Panc1 (cell line): ENCODE measurements at regions not wholly inside any gene's neighbourhood (a gene's known extent, or its start where the extent isn't known, plus 50 kb on each side); places are given as distances from the start of the nearest gene placed in this dataset.

ENCODE experiments used
- ATAC-seq: fragments of 200-7000 bp; cut with Tn5 transposase; 2 replicates; pipeline ENCODE4 v1.9.1; 2020; ENCODE audit warnings: mild to moderate bottlenecking, moderate library complexity
- BruUV-seq: library from RNA; stranded (reverse); fragments of 400-500 nt; replicated peaks from 2 replicates; lab custom pipeline; 2021; lab: Mats Ljungman, UMichigan
- CTCF ChIA-PET: fragments of 300-600 bp; sonication (Branson Sonifier 250); formaldehyde crosslinking; loops from one replicate; lab custom pipeline; 2022; ENCODE audit warnings: antibody characterized with exemption; lab: Charles Lee
- POLR2A ChIA-PET: fragments of 300-600 bp; sonication (Branson Sonifier 250); formaldehyde crosslinking; loops from one replicate; lab custom pipeline; 2022; ENCODE audit warnings: antibody characterized with exemption; lab: Charles Lee
- DNase-seq: peaks from one replicate; pipeline ENCODE4 v3.0.0-alpha.2; 2010; ENCODE audit warnings: low read depth, low spot score
- H3K27ac ChIP-seq: 2 replicates; pipeline ENCODE4 v1.5.1; 2011; ENCODE audit warnings: mild to moderate bottlenecking, low read length, inconsistent platforms
- H3K27me3 ChIP-seq: fragments of 200-500 bp; sonication (Bioruptor generic); 2 replicates; pipeline ENCODE4 v1.6.0; 2014; ENCODE audit warnings: low read length, inconsistent platforms; ENCODE audit not compliant: control insufficient read depth, insufficient read depth
- H3K36me3 ChIP-seq: fragments of 200-500 bp; sonication (Bioruptor generic); 2 replicates; pipeline ENCODE4 v1.5.1; 2014; ENCODE audit warnings: inconsistent platforms, mild to moderate bottlenecking, low read length, moderate library complexity; ENCODE audit not compliant: control insufficient read depth, insufficient read depth
- H3K4me1 ChIP-seq: 2 replicates; pipeline ENCODE4 v1.5.1; 2011; ENCODE audit warnings: inconsistent platforms, mild to moderate bottlenecking, low read length, moderate library complexity; ENCODE audit not compliant: control insufficient read depth, insufficient read depth
- H3K4me3 ChIP-seq, 2 experiments: 2 replicates each; pipeline ENCODE4 v1.5.1; 2011 to 2012; ENCODE audit warnings: low read depth in 2 of 2, low read length in 2 of 2, mild to moderate bottlenecking in 2 of 2, inconsistent platforms in 1 of 2, moderate library complexity in 1 of 2
- H3K9me3 ChIP-seq: fragments of 200-500 bp; sonication (Bioruptor generic); 2 replicates; pipeline ENCODE4 v1.5.1; 2014; ENCODE audit warnings: low read depth, mild to moderate bottlenecking, inconsistent platforms, low read length, moderate library complexity; ENCODE audit not compliant: control insufficient read depth, insufficient read depth
- POLR2AphosphoS5 ChIP-seq: IDR thresholded peaks from 2 replicates; pipeline ENCODE4 v1.6.1; 2012; ENCODE audit warnings: mild to moderate bottlenecking, low read depth, low read length, moderate library complexity
- SIN3A ChIP-seq: IDR thresholded peaks from 2 replicates; pipeline ENCODE4 v1.6.1; 2012; ENCODE audit warnings: low read depth, mild to moderate bottlenecking, low read length, moderate library complexity, borderline replicate concordance; ENCODE audit not compliant: insufficient read depth
- TCF7L2 ChIP-seq: IDR thresholded peaks from 2 replicates; pipeline ENCODE4 v1.6.1; 2011; ENCODE audit warnings: mild to moderate bottlenecking, low read depth, low read length, inconsistent platforms
- in situ Hi-C: cut with HindIII; loops from 2 replicates; pipeline ENCODE4 v1.10.0; 2016; ENCODE audit warnings: low sequenced_read_pairs, low pct_unique_long_range_greater_than_20kb
- intact Hi-C: fragments of 100-400 bp; cut with micrococcal nuclease; formaldehyde crosslinking; loops from one replicate; pipeline ENCODE4 v1.10.0; 2022; ENCODE audit not compliant: unreplicated experiment
- TF ChIP-seq, protein P1 (sequence below): fragments of 450-650 bp; IDR thresholded peaks from 2 replicates; pipeline ENCODE4 v1.5.1; 2017; ENCODE audit warnings: mild to moderate bottlenecking
- TF ChIP-seq, protein P2 (sequence below), 2 experiments: IDR thresholded peaks; 2 replicates each; pipeline ENCODE4 v1.6.1; 2011 to 2012; ENCODE audit warnings: low read depth in 2 of 2, control low read depth in 1 of 2, low read length in 1 of 2, mild to moderate bottlenecking in 1 of 2, moderate library complexity in 1 of 2; ENCODE audit not compliant: insufficient read depth in 1 of 2

DNA sequence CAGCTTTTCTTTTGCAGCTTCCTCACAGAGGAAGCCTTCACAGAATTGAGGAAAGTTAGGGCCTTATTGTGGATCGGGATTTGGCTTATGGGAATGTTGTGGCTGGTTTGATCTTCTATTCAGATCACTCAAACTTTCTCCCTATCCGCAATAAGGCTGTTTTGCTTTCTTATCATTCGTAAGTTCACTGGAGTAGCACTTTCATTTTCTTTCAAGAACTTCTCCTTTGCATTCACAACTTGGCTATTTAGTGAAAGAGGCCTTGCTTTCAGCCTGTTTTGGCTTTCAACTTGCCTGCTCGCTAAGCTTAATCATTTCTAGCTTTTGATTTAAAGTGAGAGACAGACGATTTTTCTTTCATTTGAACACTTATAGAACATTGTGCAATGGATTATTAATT is 181.9 kb upstream of the B3GALT2 start:
- ATAC-seq = no peak
- no peak for DNase-seq
- Histone ChIP-seq H3K9me3 (no peaks in the 10 kb centered on the region), H3K36me3 (no peaks in the 10 kb centered on the region), H3K4me3 (no peak overlapping the region), H3K27me3 (no peaks in the 10 kb centered on the region), H3K4me1 (no peaks in the 10 kb centered on the region), H3K27ac (no peak overlapping the region)
- in situ Hi-C loops (no loop called here), intact Hi-C loops (no loop called here)
- ChIA-PET POLR2A (no interaction called here), CTCF (no interaction called here)
- TF ChIP-seq SIN3A (no peak), TCF7L2 (no peak), POLR2AphosphoS5 (no peak)
- TF ChIP-seq, protein P1, sequence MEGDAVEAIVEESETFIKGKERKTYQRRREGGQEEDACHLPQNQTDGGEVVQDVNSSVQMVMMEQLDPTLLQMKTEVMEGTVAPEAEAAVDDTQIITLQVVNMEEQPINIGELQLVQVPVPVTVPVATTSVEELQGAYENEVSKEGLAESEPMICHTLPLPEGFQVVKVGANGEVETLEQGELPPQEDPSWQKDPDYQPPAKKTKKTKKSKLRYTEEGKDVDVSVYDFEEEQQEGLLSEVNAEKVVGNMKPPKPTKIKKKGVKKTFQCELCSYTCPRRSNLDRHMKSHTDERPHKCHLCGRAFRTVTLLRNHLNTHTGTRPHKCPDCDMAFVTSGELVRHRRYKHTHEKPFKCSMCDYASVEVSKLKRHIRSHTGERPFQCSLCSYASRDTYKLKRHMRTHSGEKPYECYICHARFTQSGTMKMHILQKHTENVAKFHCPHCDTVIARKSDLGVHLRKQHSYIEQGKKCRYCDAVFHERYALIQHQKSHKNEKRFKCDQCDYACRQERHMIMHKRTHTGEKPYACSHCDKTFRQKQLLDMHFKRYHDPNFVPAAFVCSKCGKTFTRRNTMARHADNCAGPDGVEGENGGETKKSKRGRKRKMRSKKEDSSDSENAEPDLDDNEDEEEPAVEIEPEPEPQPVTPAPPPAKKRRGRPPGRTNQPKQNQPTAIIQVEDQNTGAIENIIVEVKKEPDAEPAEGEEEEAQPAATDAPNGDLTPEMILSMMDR = no peak
- TF ChIP-seq, protein P2, sequence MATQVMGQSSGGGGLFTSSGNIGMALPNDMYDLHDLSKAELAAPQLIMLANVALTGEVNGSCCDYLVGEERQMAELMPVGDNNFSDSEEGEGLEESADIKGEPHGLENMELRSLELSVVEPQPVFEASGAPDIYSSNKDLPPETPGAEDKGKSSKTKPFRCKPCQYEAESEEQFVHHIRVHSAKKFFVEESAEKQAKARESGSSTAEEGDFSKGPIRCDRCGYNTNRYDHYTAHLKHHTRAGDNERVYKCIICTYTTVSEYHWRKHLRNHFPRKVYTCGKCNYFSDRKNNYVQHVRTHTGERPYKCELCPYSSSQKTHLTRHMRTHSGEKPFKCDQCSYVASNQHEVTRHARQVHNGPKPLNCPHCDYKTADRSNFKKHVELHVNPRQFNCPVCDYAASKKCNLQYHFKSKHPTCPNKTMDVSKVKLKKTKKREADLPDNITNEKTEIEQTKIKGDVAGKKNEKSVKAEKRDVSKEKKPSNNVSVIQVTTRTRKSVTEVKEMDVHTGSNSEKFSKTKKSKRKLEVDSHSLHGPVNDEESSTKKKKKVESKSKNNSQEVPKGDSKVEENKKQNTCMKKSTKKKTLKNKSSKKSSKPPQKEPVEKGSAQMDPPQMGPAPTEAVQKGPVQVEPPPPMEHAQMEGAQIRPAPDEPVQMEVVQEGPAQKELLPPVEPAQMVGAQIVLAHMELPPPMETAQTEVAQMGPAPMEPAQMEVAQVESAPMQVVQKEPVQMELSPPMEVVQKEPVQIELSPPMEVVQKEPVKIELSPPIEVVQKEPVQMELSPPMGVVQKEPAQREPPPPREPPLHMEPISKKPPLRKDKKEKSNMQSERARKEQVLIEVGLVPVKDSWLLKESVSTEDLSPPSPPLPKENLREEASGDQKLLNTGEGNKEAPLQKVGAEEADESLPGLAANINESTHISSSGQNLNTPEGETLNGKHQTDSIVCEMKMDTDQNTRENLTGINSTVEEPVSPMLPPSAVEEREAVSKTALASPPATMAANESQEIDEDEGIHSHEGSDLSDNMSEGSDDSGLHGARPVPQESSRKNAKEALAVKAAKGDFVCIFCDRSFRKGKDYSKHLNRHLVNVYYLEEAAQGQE (IDR thresholded peaks at IDR 0.05; ENCODE audit: insufficient read depth in 1 of 2, low read depth in 2 of 2, low read length in 1 of 2) = no peak
- no TSS peak for BruUV-seq

DNA sequence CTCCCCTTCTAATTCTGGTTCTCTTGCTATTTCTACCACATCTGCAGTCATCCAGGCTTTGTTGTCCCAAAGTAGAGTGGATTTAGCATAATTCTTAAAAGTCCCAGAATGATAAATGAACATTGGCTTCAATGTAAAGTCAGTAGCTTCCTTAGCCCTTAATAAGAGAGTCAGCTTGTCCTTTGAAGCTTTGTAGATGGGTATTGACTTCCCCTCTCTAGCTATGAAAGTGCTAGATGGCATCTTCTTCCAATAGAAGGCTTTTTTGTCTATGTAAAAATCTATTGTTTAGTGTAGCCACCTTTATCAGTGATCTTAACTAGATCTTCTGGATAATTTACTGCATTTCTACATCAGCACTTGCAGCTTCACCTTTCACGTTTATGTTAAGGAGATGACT is 181.4 kb upstream of the B3GALT2 start:
- POLR2A ChIA-PET = no interaction called here
- DNase-seq (no peak), ATAC-seq (no peak)
- no peaks in the 10 kb centered on the region for H3K36me3 ChIP-seq
- H3K27me3 ChIP-seq = no peaks in the 10 kb centered on the region
- no peaks in the 10 kb centered on the region for H3K4me1 ChIP-seq
- no peak overlapping the region for H3K27ac ChIP-seq
- TF ChIP-seq, protein P2 (IDR thresholded peaks at IDR 0.05; ENCODE audit: insufficient read depth in 1 of 2, low read depth in 2 of 2, low read length in 1 of 2) = no peak
- TF ChIP-seq POLR2AphosphoS5 = no peak
- TF ChIP-seq SIN3A = no peak
- no peak for TF ChIP-seq TCF7L2
- TF ChIP-seq, protein P1 = no peak
- intact Hi-C loops (no loop called here), in situ Hi-C loops (no loop called here)
- no TSS peak for BruUV-seq
- CTCF ChIA-PET = no interaction called here
- H3K9me3 ChIP-seq = no peaks in the 10 kb centered on the region
- H3K4me3 ChIP-seq = no peak overlapping the region
